DMS53 treated with DMSO at 0.1 percent for 48 hours (cell line): ENCODE measurements at regions not wholly inside any gene's neighbourhood (a gene's known extent, or its start where the extent isn't known, plus 50 kb on each side); places are given as distances from the start of the nearest gene placed in this dataset.
"Not testable (repeated sequence)": the region's sequence is repeated elsewhere in the genome, so short reads cannot be mapped to it uniquely, and the experiment has no call there.

Experiments used
- DNase-seq: peaks from one replicate; lab custom pipeline; 2025; ENCODE audit not compliant: unreplicated experiment; lab: John Stamatoyannopoulos, UW

DNA sequence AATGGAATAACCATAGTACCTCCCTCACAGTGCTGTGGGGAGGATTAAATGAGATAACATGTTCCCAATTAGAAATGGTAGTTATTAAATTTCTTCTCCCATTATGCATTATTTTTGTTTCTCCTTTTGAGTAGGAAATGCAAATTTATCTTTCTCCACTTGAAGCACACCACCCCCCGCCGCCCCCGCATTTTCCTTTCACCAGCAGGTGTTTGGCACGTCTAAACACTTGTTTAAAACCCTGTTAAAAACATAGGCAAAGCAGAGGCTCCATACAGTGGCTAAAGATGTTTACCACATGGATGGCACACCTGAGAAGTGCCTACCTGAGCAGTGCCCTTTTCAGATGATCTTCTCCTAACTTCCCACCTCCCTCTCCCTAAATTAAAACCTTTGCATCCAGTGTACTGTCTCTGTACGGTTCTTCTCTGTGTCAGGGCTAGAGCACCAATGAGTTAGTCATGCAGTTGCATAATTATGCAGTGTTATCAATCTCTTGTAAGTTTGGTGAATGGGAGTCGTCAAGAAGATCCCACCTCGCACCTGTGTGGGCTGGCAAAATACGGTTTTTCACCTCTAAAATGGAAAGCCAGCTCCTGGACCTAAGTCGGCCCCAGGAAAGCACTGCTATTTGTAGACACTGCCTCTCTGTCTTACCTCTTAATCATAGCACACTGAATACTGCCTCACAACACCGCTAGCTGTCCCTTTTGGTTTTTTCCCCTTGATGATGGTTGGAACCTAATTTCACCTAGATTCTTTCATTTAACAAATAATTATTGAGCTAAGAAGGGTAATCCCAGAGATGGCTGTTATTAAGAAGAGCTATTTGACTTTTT lies 122.0 kb downstream of the CT47B1 start:
- DNase-seq, result no peak

- DNase-seq, result peak; percentile 57
Measured at GRCh38 chrX:120752431-120753082, 122.7 kb upstream of the C1GALT1C1 start.

DNA sequence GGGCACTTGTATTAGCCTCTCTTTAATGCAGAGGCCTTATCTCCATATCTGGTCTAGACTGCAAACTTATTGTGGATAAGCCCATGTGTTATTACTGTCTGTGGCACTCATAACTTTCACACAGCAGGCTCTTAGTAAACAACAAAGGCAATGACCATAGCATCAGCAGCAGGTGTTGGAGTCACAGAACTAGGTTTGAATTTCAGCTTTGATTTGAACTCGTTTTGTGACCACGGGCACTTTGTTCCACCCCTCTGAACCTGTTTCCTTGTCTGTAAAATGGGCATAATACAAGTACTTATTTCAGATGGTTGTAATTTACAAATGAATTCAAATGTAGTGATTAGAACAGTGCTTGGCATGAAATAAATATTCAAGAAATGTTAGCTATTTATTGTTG lies 121.8 kb upstream of the C1GALT1C1 start:
- DNase-seq, result peak; percentile 62

DNA sequence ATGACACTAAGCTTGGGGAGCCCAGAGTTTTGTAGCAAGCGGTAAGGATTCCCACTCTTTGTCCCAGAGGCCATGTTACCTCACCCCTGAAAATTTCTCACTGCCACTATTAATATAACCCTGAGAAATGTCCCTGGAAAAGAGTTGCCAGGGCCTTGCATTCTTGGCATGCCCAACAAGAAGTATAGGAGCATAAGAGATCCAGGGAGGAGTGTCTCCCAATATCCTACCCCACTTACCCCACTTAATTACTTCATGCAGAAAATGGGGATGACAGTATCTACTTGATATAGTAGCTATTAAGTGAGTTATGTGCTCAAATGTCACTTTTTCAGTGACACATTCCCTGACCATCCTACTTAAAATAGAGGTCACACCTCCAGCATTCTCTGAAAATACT lies 120.5 kb upstream of the C1GALT1C1 start:
- no peak for DNase-seq

GRCh38 chrX:120749141-120749846 lies 119.4 kb upstream of the C1GALT1C1 start:
- DNase-seq, result peak; percentile 78

DNA sequence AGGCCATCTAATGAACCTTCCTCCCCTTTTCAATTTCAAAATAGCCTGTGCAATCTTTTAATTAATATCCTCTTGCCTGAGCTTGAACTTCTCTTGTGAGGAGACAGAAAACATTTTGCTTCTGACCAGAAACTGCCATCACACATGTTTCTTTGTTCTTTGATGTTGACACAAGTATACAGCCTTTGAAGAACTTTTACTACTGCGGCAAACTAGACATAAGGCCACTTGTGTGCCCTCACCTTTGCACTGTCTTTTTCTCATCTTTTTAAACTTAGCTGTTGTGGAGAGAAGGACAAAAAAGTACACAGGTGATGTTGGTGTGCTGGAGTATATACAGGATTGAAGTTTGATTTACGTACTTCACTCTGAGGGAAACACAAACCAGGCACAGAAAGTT lies 116.3 kb upstream of the C1GALT1C1 start:
- DNase-seq, result no peak

DNA sequence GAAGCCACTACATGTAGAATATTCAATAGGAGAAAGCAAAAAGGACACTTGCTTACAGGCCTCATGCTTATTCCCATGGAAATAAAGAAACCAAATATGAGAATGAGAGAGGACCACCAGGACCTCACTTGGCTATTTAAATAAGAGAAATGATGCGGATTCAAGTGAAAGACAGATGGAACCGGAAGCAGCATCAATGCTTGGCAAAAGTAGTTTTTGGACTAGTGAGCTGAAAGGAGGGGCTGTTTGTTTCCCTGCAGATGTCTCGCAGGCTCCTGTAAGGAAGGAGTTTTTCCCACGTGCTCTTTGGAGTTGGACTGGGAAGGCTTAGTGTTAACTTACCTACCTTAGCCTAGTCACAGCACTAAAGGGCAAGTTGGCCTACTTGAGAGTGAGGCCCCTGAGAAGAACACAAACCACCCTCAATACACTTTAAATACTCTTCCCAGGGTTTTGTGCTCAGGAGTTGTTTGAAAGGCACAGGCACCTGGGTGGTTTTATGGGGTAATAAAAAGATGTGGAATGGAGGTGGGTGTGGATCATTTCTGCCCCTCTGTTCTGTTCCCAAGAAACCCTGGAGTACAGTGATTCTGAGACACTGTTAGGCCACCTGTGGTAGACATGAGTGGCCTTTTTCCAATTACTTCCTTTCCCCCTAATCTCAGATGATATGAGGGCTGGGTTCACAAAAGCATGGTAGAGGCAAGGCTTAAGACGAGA lies 113.3 kb upstream of the C1GALT1C1 start:
- no peak for DNase-seq

GRCh38 chrX:120741452-120741851 lies 111.6 kb upstream of the C1GALT1C1 start:
- no peak for DNase-seq

- no peak for DNase-seq
Measured at GRCh38 chrX:120740072-120740471, 110.2 kb upstream of the C1GALT1C1 start.

DNA sequence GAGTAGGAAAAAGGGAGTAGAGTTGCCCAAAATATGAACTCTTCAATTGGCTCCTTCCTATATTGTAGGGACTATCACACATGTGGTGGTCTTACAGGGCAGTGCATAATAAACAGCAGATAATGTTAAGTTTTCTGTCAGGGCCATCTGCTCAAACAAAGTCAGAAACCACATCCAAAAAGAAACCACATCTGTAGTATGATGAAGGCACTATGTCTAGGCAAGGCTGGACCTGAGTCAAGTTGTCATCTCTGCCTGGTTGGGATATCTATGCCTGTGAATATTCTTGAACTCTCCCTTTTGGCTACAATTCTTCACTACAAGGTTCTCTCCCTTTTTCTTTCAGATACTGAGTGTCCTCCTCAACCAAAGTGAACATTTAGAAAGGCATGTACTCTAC lies 109.4 kb upstream of the C1GALT1C1 start:
- no peak for DNase-seq

DNA sequence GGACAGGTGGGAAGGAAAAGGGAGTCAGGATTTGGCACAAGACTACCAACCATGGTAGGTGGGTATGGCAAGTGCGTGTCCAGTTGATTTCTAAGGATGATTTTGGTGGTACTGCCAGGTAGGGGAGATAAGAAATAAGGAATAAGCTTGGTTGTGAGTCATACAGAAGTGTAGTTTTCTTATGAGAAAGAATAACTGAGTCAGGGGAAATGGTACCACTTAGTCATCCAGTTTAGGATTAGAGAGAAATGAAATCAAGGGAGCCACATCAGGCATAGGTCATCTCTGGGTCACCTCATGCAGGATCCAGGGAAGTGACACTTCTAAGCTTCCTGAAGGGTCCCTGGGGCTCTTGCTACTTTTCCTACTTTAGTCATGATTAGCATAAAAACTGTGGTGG lies 107.1 kb upstream of the C1GALT1C1 start:
- DNase-seq, result no peak

- DNase-seq, result no peak
Measured at GRCh38 chrX:120735966-120736365, 106.1 kb upstream of the C1GALT1C1 start.

GRCh38 chrX:120732879-120733278 lies 103.0 kb upstream of the C1GALT1C1 start:
- DNase-seq, result no peak

DNA sequence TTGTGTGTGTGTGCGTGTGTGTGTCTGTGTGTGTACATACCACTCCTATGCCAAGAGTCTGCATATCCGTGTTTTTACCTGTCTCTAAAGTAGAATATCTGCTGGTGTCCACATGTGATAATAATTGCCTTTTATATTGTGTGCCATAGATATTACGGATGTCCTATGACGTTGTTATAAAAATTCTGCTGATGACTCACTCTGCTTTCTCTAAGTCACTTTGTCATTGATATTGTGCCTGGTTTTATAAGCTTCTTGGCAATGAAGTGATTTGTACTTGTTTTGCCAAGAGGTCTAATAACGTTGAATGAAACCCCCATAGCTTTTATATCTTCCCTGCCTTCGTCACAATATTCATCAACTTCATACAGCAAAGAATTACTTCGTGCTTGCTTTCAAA lies 102.6 kb upstream of the C1GALT1C1 start:
- no peak for DNase-seq

GRCh38 chrX:120731386-120731785 lies 101.5 kb upstream of the C1GALT1C1 start:
- no peak for DNase-seq

- not testable (repeated sequence) for DNase-seq
Measured at GRCh38 chrX:120729506-120730255, 99.8 kb upstream of the C1GALT1C1 start.

DNA sequence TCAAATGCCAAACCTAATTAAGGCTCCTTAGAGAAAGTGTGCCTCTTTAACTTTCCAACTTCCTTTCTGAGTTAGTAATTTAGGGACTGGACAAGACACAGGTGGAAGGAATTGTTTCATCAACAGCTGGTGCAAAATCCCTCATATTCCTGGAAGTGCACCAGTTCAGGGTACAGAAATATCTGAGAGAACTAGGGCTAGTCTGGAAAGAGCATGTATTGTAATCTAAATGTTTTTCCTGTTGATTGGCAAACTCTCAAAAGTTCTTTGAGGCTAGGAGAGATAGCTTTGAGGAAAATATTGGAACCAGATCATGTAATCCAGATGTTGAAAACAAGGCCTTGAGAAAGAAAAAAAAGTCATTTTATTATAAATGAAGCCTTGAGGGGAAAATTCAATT lies 98.1 kb upstream of the C1GALT1C1 start:
- DNase-seq, result no peak

- no peak for DNase-seq
Measured at GRCh38 chrX:120727452-120727851, 97.6 kb upstream of the C1GALT1C1 start.

- DNase-seq, result no peak
Measured at GRCh38 chrX:120726294-120726693, 96.4 kb upstream of the C1GALT1C1 start.

DNA sequence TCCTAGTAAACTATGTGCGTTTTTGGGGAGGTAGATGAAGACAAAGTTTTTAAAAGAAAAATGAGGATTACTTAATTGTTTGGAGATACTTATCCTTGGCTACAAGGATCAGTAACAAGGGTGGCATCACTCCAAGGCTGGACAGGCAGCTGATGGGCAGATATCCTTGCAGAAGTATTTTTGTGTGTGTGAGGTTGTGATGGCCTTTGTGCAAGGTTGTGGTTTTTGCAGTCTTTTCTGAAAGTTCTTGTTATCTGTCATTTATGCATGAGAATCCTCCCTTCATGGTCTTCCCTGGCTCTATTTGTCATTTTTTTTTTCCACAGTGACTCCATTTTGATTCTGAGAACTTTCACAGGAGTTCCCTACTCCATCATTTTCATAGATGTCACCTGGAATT lies 96.0 kb upstream of the C1GALT1C1 start:
- DNase-seq, result no peak

DNA sequence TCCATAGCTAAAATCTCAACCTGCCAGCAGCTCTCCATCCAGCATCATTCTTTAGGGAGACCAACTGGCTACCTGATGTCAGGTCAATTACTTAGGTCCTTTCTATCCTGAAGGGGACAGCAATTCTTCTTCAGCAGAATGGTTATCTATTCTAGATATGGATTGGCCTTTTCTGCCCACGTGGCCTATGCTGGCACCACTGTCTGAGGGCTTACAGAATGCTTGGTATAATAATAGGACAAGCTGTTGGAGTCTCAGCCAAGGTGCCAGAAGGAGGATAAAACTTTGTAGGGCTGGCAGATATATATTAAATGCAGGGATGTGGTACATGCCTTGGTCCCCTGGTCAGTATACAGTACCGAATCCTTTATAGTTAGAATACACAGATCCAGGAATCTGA lies 89.8 kb upstream of the C1GALT1C1 start:
- no peak for DNase-seq
